SK-N-SH (cell line): ENCODE measurements at regions not wholly inside any gene's neighbourhood (a gene's known extent, or its start where the extent isn't known, plus 50 kb on each side); places are given as distances from the start of the nearest gene placed in this dataset.

Experiments
- CTCF ChIA-PET: fragments of 300-600, 350-600 bp; formaldehyde crosslinking; extraction: SDS; loops from one replicate; lab custom pipeline; 2021; lab: Yijun Ruan, JAX
- POLR2A ChIA-PET: fragments of 350-600 bp; sonication (Branson Sonifier 250); formaldehyde crosslinking; extraction: SDS; loops from one replicate; lab custom pipeline; 2020; ENCODE audit warnings: antibody characterized with exemption, inconsistent platforms; lab: Yijun Ruan, JAX
- DNase-seq: peaks from one replicate; pipeline ENCODE4 v3.0.0; 2012
- H2AFZ ChIP-seq: fragments of 200-600 bp; sonication (generic); 2 replicates; pipeline ENCODE4 v1.8.1; 2016; ENCODE audit warnings: antibody characterized with exemption, mild to moderate bottlenecking, low read depth
- H3F3A ChIP-seq: fragments of 200-600 bp; sonication (generic); replicated peaks from 2 replicates; pipeline ENCODE3; 2016; ENCODE audit warnings: antibody characterized with exemption, mild to moderate bottlenecking; ENCODE audit not compliant: insufficient read depth
- H3K27ac ChIP-seq, 2 experiments: fragments of 200-500 bp in 1 of 2; fragments of 200-600 bp in 1 of 2; sonication (Bioruptor generic) in 1 of 2; sonication (generic), shearing (Covaris generic) in 1 of 2; 2 replicates each; pipeline versions ENCODE4 v1.5.1 to v1.6.1; 2014 to 2016; ENCODE audit warnings: low read depth in 2 of 2, inconsistent platforms in 1 of 2, low read length in 1 of 2, mild to moderate bottlenecking in 1 of 2, mixed read lengths in 1 of 2
- H3K27me3 ChIP-seq: fragments of 200-600 bp; sonication (generic), shearing (Covaris generic); 2 replicates; pipeline ENCODE4 v1.6.1; 2016; ENCODE audit warnings: mixed run types; ENCODE audit not compliant: insufficient read depth
- H3K36me3 ChIP-seq, 2 experiments: fragments of 200-500 bp in 1 of 2; fragments of 200-600 bp in 1 of 2; sonication (Bioruptor generic) in 1 of 2; sonication (generic) in 1 of 2; replicated peaks in 1 of 2; 2 replicates each; pipeline versions ENCODE3 to v1.5.1; 2014 to 2016; ENCODE audit warnings: low read length in 1 of 2, mild to moderate bottlenecking in 1 of 2; ENCODE audit not compliant: insufficient read depth in 2 of 2, control insufficient read depth in 1 of 2
- H3K4me1 ChIP-seq, 2 experiments: fragments of 200-500 bp in 1 of 2; fragments of 200-600 bp in 1 of 2; sonication (Bioruptor generic) in 1 of 2; sonication (generic), shearing (Covaris generic) in 1 of 2; 2 replicates each; pipeline versions ENCODE4 v1.5.1 to v1.6.1; 2014 to 2016; ENCODE audit warnings: low read depth in 1 of 2, low read length in 1 of 2, mixed run types in 1 of 2; ENCODE audit not compliant: insufficient read depth in 2 of 2, control insufficient read depth in 1 of 2
- H3K4me2 ChIP-seq: fragments of 200-600 bp; sonication (generic), shearing (Covaris generic); 2 replicates; pipeline ENCODE4 v1.6.1; 2017; ENCODE audit warnings: mixed run types
- H3K4me3 ChIP-seq, 2 experiments: fragments of 200-500 bp in 1 of 2; fragments of 200-600 bp in 1 of 2; sonication (Bioruptor generic) in 1 of 2; sonication (generic), shearing (Covaris generic) in 1 of 2; 2 replicates each; pipeline versions ENCODE4 v1.5.1 to v1.8.1; 2014 to 2016; ENCODE audit warnings: low read depth in 2 of 2, inconsistent platforms in 1 of 2, low read length in 1 of 2, mild to moderate bottlenecking in 1 of 2, mixed read lengths in 1 of 2, moderate library complexity in 1 of 2
- H3K79me2 ChIP-seq: fragments of 200-600 bp; sonication (generic); 2 replicates; pipeline ENCODE4 v1.8.1; 2017; ENCODE audit warnings: mild to moderate bottlenecking; ENCODE audit not compliant: insufficient read depth
- H3K9ac ChIP-seq: fragments of 200-600 bp; sonication (generic); 2 replicates; pipeline ENCODE4 v1.6.1; 2017; ENCODE audit warnings: mixed run types
- H3K9me2 ChIP-seq: fragments of 200-600 bp; sonication (generic); 2 replicates; pipeline ENCODE4 v1.6.1; 2017; ENCODE audit warnings: mixed run types
- H3K9me3 ChIP-seq: fragments of 200-600 bp; sonication (generic); 2 replicates; pipeline ENCODE4 v1.6.1; 2017; ENCODE audit warnings: mixed run types, mild to moderate bottlenecking, moderate library complexity
- H4K20me1 ChIP-seq: fragments of 200-600 bp; sonication (generic); 2 replicates; pipeline ENCODE4 v1.6.1; 2017; ENCODE audit warnings: mild to moderate bottlenecking, mixed run types; ENCODE audit not compliant: insufficient read depth
- CHD2 ChIP-seq: fragments of 150-350 bp; IDR thresholded peaks from 2 replicates; pipeline ENCODE4 v1.6.1; 2018; ENCODE audit warnings: low read length; ENCODE audit not compliant: partially characterized antibody
- CTCF ChIP-seq: fragments of 200-600 bp; sonication (generic); IDR thresholded peaks from 2 replicates; pipeline ENCODE4 v1.6.1; 2017; ENCODE audit warnings: antibody characterized with exemption, mild to moderate bottlenecking, moderate library complexity
- ELF1 ChIP-seq: IDR thresholded peaks from 2 replicates; pipeline ENCODE4 v1.4.0; 2012
- FOSL2 ChIP-seq: IDR thresholded peaks from 2 replicates; pipeline ENCODE4 v1.4.0; 2012; ENCODE audit warnings: low read depth, mild to moderate bottlenecking, moderate library complexity, borderline replicate concordance
- FOXM1 ChIP-seq: IDR thresholded peaks from 2 replicates; pipeline ENCODE4 v1.4.0; 2012; ENCODE audit warnings: low read depth, mild to moderate bottlenecking
- GATA2 ChIP-seq: sonication (generic); formaldehyde crosslinking; IDR thresholded peaks from 2 replicates; pipeline ENCODE4 v1.5.0; 2020; ENCODE audit warnings: mild to moderate bottlenecking, missing genetic modification reagents
- IRF3 ChIP-seq: fragments of 150-350 bp; IDR thresholded peaks from 2 replicates; pipeline ENCODE4 v1.6.1; 2016; ENCODE audit warnings: mild to moderate bottlenecking, low read depth, low read length
- JUND ChIP-seq: IDR thresholded peaks from 2 replicates; pipeline ENCODE4 v1.4.0; 2012
- MAX ChIP-seq: IDR thresholded peaks from 2 replicates; pipeline ENCODE4 v1.4.0; 2012; ENCODE audit warnings: low read depth
- MEF2A ChIP-seq: IDR thresholded peaks from 2 replicates; pipeline ENCODE4 v1.4.0; 2012; ENCODE audit warnings: low read depth, borderline replicate concordance
- MXI1 ChIP-seq: IDR thresholded peaks from 2 replicates; pipeline ENCODE4 v1.6.1; 2012; ENCODE audit warnings: mild to moderate bottlenecking, low read depth, low read length, improper control_type of control experiment
- RCOR1 ChIP-seq: fragments of 150-350 bp; IDR thresholded peaks from 2 replicates; pipeline ENCODE4 v1.6.1; 2017; ENCODE audit warnings: antibody characterized with exemption, low read length
- REST ChIP-seq: IDR thresholded peaks from 2 replicates; pipeline ENCODE4 v1.6.1; 2012; ENCODE audit warnings: mild to moderate bottlenecking, low read depth, low read length, moderate library complexity
- RFX5 ChIP-seq: IDR thresholded peaks from 2 replicates; pipeline ENCODE4 v1.6.1; 2012; ENCODE audit warnings: mild to moderate bottlenecking, improper control_type of control experiment, low read length
- RXRA ChIP-seq: IDR thresholded peaks from 2 replicates; pipeline ENCODE4 v1.4.0; 2012; ENCODE audit warnings: low read depth, mild to moderate bottlenecking, borderline replicate concordance
- SIN3A ChIP-seq: IDR thresholded peaks from 2 replicates; pipeline ENCODE4 v1.6.1; 2012; ENCODE audit warnings: low read depth, mild to moderate bottlenecking, low read length, moderate library complexity, borderline replicate concordance
- TAF1 ChIP-seq: IDR thresholded peaks from 2 replicates; pipeline ENCODE4 v1.6.1; 2012; ENCODE audit warnings: low read depth, mild to moderate bottlenecking, low read length, moderate library complexity, borderline replicate concordance
- TCF12 ChIP-seq: IDR thresholded peaks from 2 replicates; pipeline ENCODE4 v1.4.0; 2012
- TEAD4 ChIP-seq: IDR thresholded peaks from 2 replicates; pipeline ENCODE4 v1.4.0; 2012; ENCODE audit warnings: mild to moderate bottlenecking, borderline replicate concordance; ENCODE audit not compliant: insufficient read depth
- ZBTB33 ChIP-seq: IDR thresholded peaks from 2 replicates; pipeline ENCODE4 v1.4.0; 2012; ENCODE audit warnings: low read depth, borderline replicate concordance
- WGBS: methylation state at CpG from one replicate; pipeline ENCODE4 v1.1.6; 2017; ENCODE audit warnings: low lambda C conversion rate; 5-methylcytosine and 5-hydroxymethylcytosine counted together

GRCh38 chr7:34282271-34282670 lies 375.7 kb upstream of the NPSR1 start:
- CTCF ChIA-PET: interaction anchor here (1.0 kb wide), 1 partner anchor 38 kb away, joined by 3 read pairs; no protein-coding TSS in a partner anchor

More at GRCh38 chr7:34282271-34282670, 375.7 kb upstream of the NPSR1 start:
- Histone ChIP-seq H2AFZ (no peak overlapping the region), H3K4me3 (no peak overlapping the region), H3K9ac (no peak overlapping the region), H3K36me3 (no peaks in the 10 kb centered on the region), H4K20me1 (no peaks in the 10 kb centered on the region), H3K27ac (no peak overlapping the region), H3K27me3 (no peaks in the 10 kb centered on the region), H3K4me2 (no peak overlapping the region), H3K9me2 (no peaks in the 10 kb centered on the region), H3K79me2 (no peaks in the 10 kb centered on the region), H3F3A (peaks cover 11% of the 10 kb centered on the region), H3K9me3 (peaks cover 5% of the 10 kb centered on the region; the same call in 1 of the 2 replicates), H3K4me1 (0 out of 4 replicates have a peak, but pooled peaks cover 0 to 11% of the 10 kb centered on the region in 2 experiments)
- POLR2A ChIA-PET: no interaction called here
- TF ChIP-seq IRF3: no peak
- no peak for TF ChIP-seq ZBTB33
- no peak for TF ChIP-seq MEF2A
- no peak for TF ChIP-seq ELF1
- no peak for TF ChIP-seq REST
- TF ChIP-seq RXRA: no peak
- TF ChIP-seq TEAD4: no peak
- TF ChIP-seq FOSL2: no peak
- no peak for TF ChIP-seq CHD2
- no peak for TF ChIP-seq JUND
- no peak for TF ChIP-seq SIN3A
- TF ChIP-seq FOXM1: no peak
- no peak for TF ChIP-seq MAX
- TF ChIP-seq RFX5: no peak
- TF ChIP-seq TAF1: no peak
- no peak for TF ChIP-seq GATA2 (CRISPR knock-in tag)
- no peak for TF ChIP-seq RCOR1
- TF ChIP-seq TCF12: no peak
- no peak for TF ChIP-seq MXI1
- TF ChIP-seq CTCF: no peak
- no peak for DNase-seq
- 0% methylated on average over 1 of the region's 1 CpG for WGBS
